Neural progenitor cell (in vitro differentiated cells): ENCODE measurements at regions not wholly inside any gene's neighbourhood (a gene's known extent, or its start where the extent isn't known, plus 50 kb on each side); places are given as distances from the start of the nearest gene placed in this dataset.

Source experiments
- DNase-seq: peaks from one replicate; pipeline ENCODE4 v3.0.0-alpha.2; 2016; ENCODE audit warnings: low spot score
- H2AFZ ChIP-seq: fragments of 200-600 bp; sonication (generic); replicated peaks from 2 replicates; pipeline ENCODE4 v1.6.1; 2016; ENCODE audit warnings: antibody characterized with exemption
- H3F3A ChIP-seq: fragments of 200-600 bp; sonication (generic); 2 replicates; pipeline ENCODE4 v1.6.1; 2016; ENCODE audit warnings: antibody characterized with exemption, low read depth
- H3K27ac ChIP-seq: fragments of 200-600 bp; sonication (generic); 2 replicates; pipeline ENCODE4 v1.5.1; 2016; ENCODE audit warnings: mild to moderate bottlenecking
- H3K27me3 ChIP-seq: fragments of 200-600 bp; sonication (generic); 2 replicates; pipeline ENCODE4 v1.6.1; 2016; ENCODE audit warnings: mild to moderate bottlenecking, moderate library complexity
- H3K36me3 ChIP-seq: fragments of 200-600 bp; sonication (generic); 2 replicates; pipeline ENCODE4 v1.5.1; 2016
- H3K4me1 ChIP-seq: fragments of 200-600 bp; sonication (generic); 2 replicates; pipeline ENCODE4 v1.6.1; 2016; ENCODE audit warnings: mixed run types
- H3K4me2 ChIP-seq: fragments of 200-600 bp; sonication (generic); 2 replicates; pipeline ENCODE4 v1.6.1; 2016
- H3K4me3 ChIP-seq: fragments of 200-600 bp; sonication (generic); 2 replicates; pipeline ENCODE4 v1.5.1; 2016
- H3K79me2 ChIP-seq: fragments of 200-600 bp; sonication (generic); 2 replicates; pipeline ENCODE4 v1.6.1; 2016; ENCODE audit warnings: low read depth
- H3K9ac ChIP-seq: fragments of 200-600 bp; sonication (generic); 2 replicates; pipeline ENCODE4 v1.6.1; 2016
- H3K9me3 ChIP-seq: fragments of 200-600 bp; sonication (generic); 2 replicates; pipeline ENCODE4 v1.5.1; 2016; ENCODE audit warnings: low read depth
- H4K20me1 ChIP-seq: fragments of 200-600 bp; sonication (generic); 2 replicates; pipeline ENCODE4 v1.6.1; 2016; ENCODE audit warnings: low read depth
- H3K27ac Mint-ChIP-seq: 3 replicates; pipeline ENCODE4 v1.8.0; 2021; ENCODE audit warnings: mixed read lengths
- H3K27me3 Mint-ChIP-seq: 2 replicates; pipeline ENCODE4 v1.8.0; 2022; ENCODE audit warnings: low read depth, mild to moderate bottlenecking, inconsistent platforms, moderate library complexity, mixed read lengths; ENCODE audit not compliant: insufficient read depth
- H3K36me3 Mint-ChIP-seq: 3 replicates; pipeline ENCODE4 v1.8.0; 2021; ENCODE audit warnings: mixed read lengths
- H3K4me1 Mint-ChIP-seq: 3 replicates; pipeline ENCODE4 v1.8.0; 2021; ENCODE audit warnings: mixed read lengths
- H3K4me3 Mint-ChIP-seq: 3 replicates; pipeline ENCODE4 v1.8.0; 2021; ENCODE audit warnings: mild to moderate bottlenecking, moderate library complexity, mixed read lengths
- H3K9me3 Mint-ChIP-seq: 3 replicates; pipeline ENCODE4 v1.8.0; 2020; ENCODE audit warnings: mixed read lengths
- EZH2 ChIP-seq: fragments of 200-600 bp; sonication (generic); IDR thresholded peaks from 2 replicates; pipeline ENCODE4 v1.6.1; 2017; ENCODE audit warnings: antibody characterized with exemption, mild to moderate bottlenecking, moderate library complexity
- EZH2phosphoT487 ChIP-seq: fragments of 200-600 bp; sonication (generic); IDR thresholded peaks from 2 replicates; pipeline ENCODE4 v1.6.1; 2017; ENCODE audit warnings: antibody characterized with exemption
- TF ChIP-seq, protein P1 (sequence below): fragments of 200-600 bp; sonication (generic); IDR thresholded peaks from 2 replicates; pipeline ENCODE4 v1.5.1; 2017; ENCODE audit warnings: antibody characterized with exemption, mild to moderate bottlenecking

DNA sequence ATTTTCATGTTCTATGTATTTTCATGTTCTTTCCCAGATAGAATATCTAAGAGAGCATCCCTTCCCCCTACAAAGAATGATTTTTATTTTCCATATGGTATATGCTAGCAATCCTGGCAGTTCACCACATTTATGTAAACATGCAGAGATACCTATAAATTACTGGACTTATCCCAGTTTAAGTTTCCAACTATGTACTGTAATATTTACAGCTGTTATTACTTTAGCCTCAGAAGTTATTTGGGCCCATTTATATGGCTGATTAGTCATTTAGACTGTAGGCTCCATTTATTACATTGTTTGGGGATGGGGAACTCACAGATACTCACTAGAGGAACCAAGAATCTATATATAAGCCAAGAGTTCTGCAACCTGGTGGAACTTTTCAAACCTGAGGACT is 84.8 kb upstream of the WARS2 start:
- Histone ChIP-seq H3K9me3 (no peaks in the 10 kb centered on the region), H3K4me2 (no peak overlapping the region), H3K4me1 (peaks cover 19% of the 10 kb centered on the region), H2AFZ (no peak overlapping the region), H3F3A (peaks cover 13% of the 10 kb centered on the region), H3K9ac (no peak overlapping the region), H3K27me3 (no peaks in the 10 kb centered on the region), H3K27ac (no peak overlapping the region), H3K79me2 (no peaks in the 10 kb centered on the region), H3K36me3 (no peaks in the 10 kb centered on the region), H3K4me3 (no peak overlapping the region), H4K20me1 (no peaks in the 10 kb centered on the region)
- Mint-ChIP-seq H3K27me3 (peaks cover 2% of the 10 kb centered on the region), H3K4me1 (peaks cover 24% of the 10 kb centered on the region), H3K36me3 (no peaks in the 10 kb centered on the region), H3K27ac (no peak overlapping the region), H3K9me3 (no peaks in the 10 kb centered on the region), H3K4me3 (no peak overlapping the region)
- no peak for DNase-seq
- no peak for TF ChIP-seq EZH2phosphoT487
- TF ChIP-seq EZH2 = no peak
- TF ChIP-seq, protein P1, sequence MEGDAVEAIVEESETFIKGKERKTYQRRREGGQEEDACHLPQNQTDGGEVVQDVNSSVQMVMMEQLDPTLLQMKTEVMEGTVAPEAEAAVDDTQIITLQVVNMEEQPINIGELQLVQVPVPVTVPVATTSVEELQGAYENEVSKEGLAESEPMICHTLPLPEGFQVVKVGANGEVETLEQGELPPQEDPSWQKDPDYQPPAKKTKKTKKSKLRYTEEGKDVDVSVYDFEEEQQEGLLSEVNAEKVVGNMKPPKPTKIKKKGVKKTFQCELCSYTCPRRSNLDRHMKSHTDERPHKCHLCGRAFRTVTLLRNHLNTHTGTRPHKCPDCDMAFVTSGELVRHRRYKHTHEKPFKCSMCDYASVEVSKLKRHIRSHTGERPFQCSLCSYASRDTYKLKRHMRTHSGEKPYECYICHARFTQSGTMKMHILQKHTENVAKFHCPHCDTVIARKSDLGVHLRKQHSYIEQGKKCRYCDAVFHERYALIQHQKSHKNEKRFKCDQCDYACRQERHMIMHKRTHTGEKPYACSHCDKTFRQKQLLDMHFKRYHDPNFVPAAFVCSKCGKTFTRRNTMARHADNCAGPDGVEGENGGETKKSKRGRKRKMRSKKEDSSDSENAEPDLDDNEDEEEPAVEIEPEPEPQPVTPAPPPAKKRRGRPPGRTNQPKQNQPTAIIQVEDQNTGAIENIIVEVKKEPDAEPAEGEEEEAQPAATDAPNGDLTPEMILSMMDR = no peak

DNA sequence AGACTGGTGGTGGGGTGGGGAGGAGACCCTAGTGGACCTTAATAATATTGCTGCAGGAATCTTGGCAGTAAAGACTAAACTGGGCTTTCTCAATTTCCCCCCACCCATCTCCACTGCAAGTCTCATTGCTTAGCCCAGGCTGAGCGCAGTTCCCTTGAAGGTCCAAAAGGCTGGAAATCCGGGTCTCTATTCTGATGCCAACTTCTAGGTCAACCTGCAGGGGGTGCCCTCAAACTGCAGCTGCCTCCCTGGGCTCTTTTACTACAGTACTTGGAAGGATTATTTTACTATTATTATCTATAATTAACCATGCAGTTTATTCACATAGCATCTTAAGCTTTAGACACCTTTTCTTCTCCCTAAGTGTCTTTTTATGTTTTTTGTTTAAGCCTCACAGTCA is 85.4 kb upstream of the WARS2 start:
- DNase-seq = no peak
- Histone ChIP-seq H3F3A (peaks cover 13% of the 10 kb centered on the region), H3K79me2 (no peaks in the 10 kb centered on the region), H4K20me1 (no peaks in the 10 kb centered on the region), H3K4me3 (no peak overlapping the region), H3K27me3 (no peaks in the 10 kb centered on the region), H3K36me3 (no peaks in the 10 kb centered on the region), H3K27ac (no peak overlapping the region), H3K4me2 (no peak overlapping the region), H3K9me3 (no peaks in the 10 kb centered on the region), H3K9ac (no peak overlapping the region), H2AFZ (no peak overlapping the region), H3K4me1 (peaks cover 19% of the 10 kb centered on the region)
- Mint-ChIP-seq H3K4me1 (peaks cover 28% of the 10 kb centered on the region), H3K27ac (no peak overlapping the region), H3K9me3 (no peaks in the 10 kb centered on the region), H3K36me3 (no peaks in the 10 kb centered on the region), H3K4me3 (no peak overlapping the region), H3K27me3 (peaks cover 2% of the 10 kb centered on the region)
- TF ChIP-seq, protein P1 = peak; percentile 32
- TF ChIP-seq EZH2 = no peak

DNA sequence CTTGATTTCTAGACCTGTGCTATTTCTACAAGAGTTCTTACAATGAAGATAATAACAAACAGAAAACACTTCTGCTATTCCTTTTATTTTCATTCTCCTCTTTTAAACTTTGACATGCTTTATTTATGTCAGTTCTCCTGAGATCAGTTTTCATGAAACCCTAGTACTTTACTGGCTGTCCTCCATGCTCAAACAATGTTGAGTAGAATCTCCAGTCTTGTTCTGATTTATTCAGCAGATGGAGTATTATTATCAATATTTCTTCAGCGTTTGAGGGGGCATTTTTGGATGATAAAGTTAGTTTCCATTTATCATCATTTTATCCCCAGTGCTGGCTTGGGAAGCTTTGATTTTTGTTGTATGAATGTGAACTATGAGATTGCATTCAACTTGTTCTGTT is 85.9 kb upstream of the WARS2 start:
- Mint-ChIP-seq H3K4me1 (peaks cover 29% of the 10 kb centered on the region), H3K4me3 (no peak overlapping the region), H3K27me3 (peaks cover 2% of the 10 kb centered on the region), H3K36me3 (no peaks in the 10 kb centered on the region), H3K9me3 (no peaks in the 10 kb centered on the region), H3K27ac (no peak overlapping the region)
- TF ChIP-seq EZH2phosphoT487 (no peak), EZH2 (no peak)
- TF ChIP-seq, protein P1 = no peak
- H3K36me3 ChIP-seq = no peaks in the 10 kb centered on the region
- no peaks in the 10 kb centered on the region for H3K9me3 ChIP-seq
- H3K27ac ChIP-seq = no peak overlapping the region
- no peaks in the 10 kb centered on the region for H4K20me1 ChIP-seq
- H3K4me2 ChIP-seq = peak overlapping the region; percentile 39
- H2AFZ ChIP-seq = no peak overlapping the region
- DNase-seq = no peak
- H3K79me2 ChIP-seq = no peaks in the 10 kb centered on the region
- H3K9ac ChIP-seq = no peak overlapping the region
- H3F3A ChIP-seq = peaks cover 13% of the 10 kb centered on the region
- H3K4me1 ChIP-seq = peaks cover 19% of the 10 kb centered on the region
- H3K4me3 ChIP-seq = no peak overlapping the region
- no peaks in the 10 kb centered on the region for H3K27me3 ChIP-seq

DNA sequence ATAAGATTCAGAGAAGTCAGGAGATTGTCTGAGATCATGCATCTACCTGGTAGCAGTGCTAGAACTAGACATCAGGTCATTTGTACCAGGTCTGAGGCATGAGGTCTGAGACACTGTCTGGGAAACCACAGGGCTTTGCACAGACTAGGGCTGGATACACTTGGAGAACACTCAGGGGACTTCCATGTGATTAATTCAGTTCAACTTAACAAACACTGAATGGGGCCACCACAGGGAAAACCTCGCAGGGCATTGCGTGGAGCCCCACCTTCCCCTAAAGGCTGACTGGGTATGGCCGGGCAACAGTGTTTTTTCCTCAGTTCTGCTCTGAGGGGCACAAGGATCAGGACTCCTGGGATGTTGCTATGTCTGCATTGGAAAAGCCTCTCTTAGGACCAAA is 86.5 kb upstream of the WARS2 start:
- no peak overlapping the region for H3K4me3 Mint-ChIP-seq
- no peaks in the 10 kb centered on the region for H3K36me3 Mint-ChIP-seq
- H3K9me3 Mint-ChIP-seq = no peaks in the 10 kb centered on the region
- Histone ChIP-seq H3K9me3 (no peaks in the 10 kb centered on the region), H3K4me1 (peaks cover 19% of the 10 kb centered on the region), H2AFZ (no peak overlapping the region), H3K79me2 (no peaks in the 10 kb centered on the region), H3K27ac (peak overlapping the region; percentile 47), H4K20me1 (no peaks in the 10 kb centered on the region), H3K4me2 (peak overlapping the region; percentile 39), H3K27me3 (no peaks in the 10 kb centered on the region), H3K9ac (no peak overlapping the region), H3F3A (peaks cover 13% of the 10 kb centered on the region), H3K4me3 (no peak overlapping the region), H3K36me3 (no peaks in the 10 kb centered on the region)
- peaks cover 2% of the 10 kb centered on the region for H3K27me3 Mint-ChIP-seq
- peaks cover 29% of the 10 kb centered on the region for H3K4me1 Mint-ChIP-seq
- peak; percentile 29 for DNase-seq
- TF ChIP-seq, protein P1 = no peak
- TF ChIP-seq EZH2phosphoT487 = no peak
- no peak for TF ChIP-seq EZH2
- peak overlapping the region; percentile 96 for H3K27ac Mint-ChIP-seq
